GM18502 (cell line): ENCODE measurements at regions not wholly inside any gene's neighbourhood (a gene's known extent, or its start where the extent isn't known, plus 50 kb on each side); places are given as distances from the start of the nearest gene placed in this dataset.

Source experiments
- ATAC-seq: cut with Tn5 transposase; IDR thresholded peaks from one replicate; pipeline ENCODE4 v1.9.1; 2021; ENCODE audit warnings: mild to moderate bottlenecking; ENCODE audit not compliant: unreplicated experiment, poor library complexity

DNA sequence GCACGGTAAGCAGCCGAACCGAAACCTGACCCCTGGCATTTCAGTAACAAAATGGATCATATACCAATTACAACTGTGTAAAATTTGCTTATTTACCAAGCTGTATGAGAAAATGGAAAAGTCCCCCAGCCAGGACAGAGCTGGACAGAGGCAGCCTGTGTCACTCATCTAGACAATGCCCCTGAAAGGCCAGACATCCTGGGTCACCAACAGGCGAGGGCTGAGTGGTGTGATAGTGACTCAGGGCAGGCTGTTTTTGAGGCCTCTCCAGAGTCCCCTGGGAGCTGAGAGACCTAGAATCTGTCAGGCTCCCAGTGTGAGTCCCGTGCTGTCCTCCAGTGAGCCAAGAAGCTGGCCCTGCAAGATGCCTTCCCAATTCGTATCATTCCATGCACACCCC is 680.4 kb downstream of the TBC1D22A start:
- no peak for ATAC-seq

GRCh38 chr22:47439643-47440265 is 677.3 kb downstream of the TBC1D22A start:
- ATAC-seq: no peak

DNA sequence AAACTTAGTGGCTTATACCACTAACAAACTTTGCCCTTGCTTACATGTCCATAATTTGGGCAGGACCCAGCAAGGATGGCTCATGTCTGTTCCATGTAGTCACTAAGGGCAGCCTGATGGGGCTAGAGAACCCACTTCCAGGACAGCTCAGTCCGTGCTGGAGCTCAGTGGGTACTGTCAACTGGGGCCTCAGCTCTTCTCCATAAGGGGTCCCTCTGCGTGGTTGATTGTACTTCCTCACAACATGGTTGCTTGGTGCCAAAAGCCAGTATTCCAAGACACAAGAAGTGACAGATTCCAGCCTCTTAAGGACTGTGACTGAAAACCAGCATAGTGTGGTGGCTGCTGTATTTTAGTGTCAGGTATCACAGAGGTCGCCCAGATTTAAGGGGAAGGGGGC is 675.2 kb downstream of the TBC1D22A start:
- ATAC-seq: no peak

DNA sequence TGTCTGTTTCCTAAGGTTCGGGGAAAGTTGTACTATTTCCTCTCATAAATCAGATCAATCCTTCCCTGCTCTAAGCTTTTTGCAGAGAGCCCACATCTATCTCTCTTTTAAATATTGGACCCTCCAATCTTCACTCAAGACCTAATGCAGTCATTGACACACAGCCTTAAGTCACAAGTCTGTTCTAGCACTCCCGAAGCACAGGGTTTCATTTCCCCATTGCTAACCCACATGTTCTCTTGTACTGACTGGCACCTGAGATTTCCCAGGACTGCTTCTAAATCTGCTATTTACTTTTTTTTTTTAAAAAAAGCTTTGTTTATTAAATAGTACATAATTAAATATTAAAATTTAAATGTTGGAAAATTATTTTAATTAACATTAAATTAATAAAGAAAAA is 674.7 kb downstream of the TBC1D22A start:
- ATAC-seq: no peak

DNA sequence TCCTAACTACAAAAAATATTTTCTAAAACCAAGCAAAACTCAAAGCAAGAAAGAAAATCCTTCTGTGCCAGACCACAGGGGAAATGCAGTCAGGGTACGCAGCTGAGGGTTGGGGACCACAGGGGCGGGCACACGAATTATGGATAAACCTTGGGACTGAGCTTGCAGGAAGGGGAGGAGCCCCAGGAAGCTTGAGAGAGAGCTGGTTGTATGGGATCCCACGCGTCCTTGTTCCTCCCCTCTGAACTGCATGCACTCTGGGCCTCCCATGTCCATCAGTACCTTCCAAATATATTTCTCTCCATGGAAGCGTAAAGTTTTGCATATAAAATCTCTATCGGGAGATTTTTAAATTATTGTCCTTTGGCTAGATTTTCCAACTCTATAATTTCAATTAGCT is 673.4 kb downstream of the TBC1D22A start:
- no peak for ATAC-seq

GRCh38 chr22:47435204-47435487 is 672.7 kb downstream of the TBC1D22A start:
- no peak for ATAC-seq

GRCh38 chr22:47434336-47435203 is 672.1 kb downstream of the TBC1D22A start:
- ATAC-seq: no peak

GRCh38 chr22:47433627-47434026 is 671.2 kb downstream of the TBC1D22A start:
- no peak for ATAC-seq

- no peak for ATAC-seq
These were observed 670.2 kb downstream of the TBC1D22A start for GRCh38 chr22:47432683-47433082.

DNA sequence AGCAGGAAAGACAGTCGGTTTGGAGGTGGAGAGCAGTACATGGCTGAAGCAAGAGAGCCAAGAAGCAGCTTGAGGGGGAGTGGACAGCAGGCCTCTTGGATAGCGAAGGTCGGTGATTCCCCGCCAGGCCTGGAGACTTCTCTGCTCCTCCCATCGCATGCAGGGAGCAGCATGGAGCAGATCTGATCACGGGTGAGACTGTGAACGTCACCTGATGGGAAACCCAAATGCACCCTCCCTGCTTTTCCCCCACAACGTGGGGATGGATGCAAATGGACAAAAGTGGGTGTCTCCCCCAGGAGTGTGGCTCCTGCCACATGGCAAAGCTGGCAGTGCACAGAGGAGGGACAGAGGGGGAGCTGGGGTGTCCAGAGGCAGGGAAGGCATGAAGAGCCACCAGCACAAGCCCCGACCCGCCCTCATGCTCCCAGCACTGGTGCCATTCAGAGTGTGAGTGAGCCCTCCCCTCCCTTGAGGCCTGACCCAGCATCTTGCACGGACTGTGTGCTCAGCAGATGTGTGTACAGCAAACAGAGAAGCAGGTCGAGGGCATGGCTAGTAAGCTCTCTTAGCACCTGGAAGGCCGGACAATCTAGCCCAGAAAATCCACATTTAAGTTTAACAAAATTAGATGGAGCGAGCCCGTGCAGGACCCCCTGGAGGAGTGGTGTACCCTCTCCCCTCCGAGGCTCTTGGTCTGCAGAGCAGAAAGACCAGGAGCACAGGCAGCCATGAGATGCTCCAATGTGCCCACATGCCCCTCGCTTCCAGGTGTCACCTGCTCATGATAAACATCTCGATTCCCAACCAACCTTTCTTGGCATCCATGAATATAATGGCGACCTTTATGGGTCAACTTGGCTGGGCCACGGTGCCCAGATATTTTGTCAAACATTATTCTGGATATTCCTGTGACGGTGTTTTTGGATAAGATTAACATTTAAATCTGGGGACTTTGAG is 661.7 kb downstream of the TBC1D22A start:
- no peak for ATAC-seq

DNA sequence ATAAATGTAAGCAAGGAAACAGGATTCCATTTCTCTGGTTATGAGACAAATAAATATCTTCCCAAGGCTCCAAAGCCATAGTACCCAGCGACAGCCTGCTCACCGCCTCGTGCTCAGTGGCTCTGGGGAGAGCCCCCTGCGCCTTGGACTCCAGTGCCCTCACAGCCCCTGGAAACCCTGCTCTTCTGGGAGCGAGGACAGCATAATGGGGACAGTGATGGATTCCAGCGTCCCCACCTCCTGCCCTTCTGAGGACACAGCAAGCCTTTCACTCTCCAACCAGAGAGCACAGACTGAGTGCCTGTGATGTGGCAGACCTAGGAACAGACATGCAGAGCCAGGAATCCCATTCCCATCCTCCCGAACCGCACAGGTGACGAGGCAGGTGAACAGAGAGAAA is 660.8 kb downstream of the TBC1D22A start:
- no peak for ATAC-seq

DNA sequence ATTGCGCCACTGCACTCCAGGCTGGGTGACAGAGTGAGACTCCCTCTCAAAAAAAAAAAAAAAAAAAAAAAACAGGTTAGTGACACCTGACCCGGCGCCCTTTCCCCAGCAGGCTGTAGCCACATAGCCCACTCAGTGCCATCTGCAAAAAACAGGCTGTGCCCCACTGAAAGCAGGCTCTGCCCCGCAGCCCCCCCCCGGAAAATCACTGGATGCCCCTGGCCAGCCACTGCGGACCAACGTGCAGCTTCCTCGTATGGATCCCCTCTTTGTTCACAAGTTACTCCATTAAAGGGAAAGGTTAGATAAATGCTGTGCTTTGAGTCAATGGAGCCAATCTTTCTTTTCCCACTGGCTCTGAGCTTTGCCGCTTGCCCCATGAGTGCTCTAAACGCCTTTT is 660.3 kb downstream of the TBC1D22A start:
- no peak for ATAC-seq

DNA sequence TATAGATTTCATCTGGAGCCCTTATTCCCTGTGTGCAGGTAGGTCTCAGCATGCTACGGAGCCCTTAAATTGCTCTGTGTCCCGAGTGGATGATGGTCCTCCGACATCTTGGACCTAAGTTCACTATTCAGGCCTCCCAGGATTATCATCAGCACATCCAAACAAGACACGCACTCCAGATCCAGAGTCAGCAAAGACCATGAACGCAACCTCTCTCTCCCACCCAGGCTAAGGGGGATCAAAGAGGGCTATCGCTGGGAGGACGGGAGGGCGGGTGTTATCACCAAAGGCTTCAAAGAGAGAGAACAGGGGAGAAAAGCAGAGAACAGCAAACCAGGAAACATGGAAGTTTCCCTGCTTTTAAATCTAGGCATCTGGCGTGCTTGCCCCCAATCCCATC is 659.4 kb downstream of the TBC1D22A start:
- no peak for ATAC-seq

DNA sequence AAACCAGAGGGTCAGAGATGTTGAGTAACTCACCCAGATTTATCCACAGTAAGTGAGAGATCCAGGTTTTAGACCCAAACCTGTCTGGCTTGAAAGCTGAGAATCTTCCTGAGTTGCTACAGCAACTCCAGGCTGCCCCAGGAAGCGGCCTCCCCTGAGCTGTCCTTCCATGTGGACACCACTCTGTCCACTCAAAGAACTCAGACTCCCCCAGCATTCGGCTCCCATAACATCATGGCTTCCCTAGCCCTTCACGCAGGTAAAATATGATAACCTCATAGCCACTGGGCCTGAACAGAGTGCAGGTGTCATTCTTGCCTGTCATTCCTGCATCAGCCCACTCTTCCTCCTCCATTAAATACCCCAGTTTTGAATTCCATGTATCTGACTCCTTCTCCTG is 657.8 kb downstream of the TBC1D22A start:
- no peak for ATAC-seq

DNA sequence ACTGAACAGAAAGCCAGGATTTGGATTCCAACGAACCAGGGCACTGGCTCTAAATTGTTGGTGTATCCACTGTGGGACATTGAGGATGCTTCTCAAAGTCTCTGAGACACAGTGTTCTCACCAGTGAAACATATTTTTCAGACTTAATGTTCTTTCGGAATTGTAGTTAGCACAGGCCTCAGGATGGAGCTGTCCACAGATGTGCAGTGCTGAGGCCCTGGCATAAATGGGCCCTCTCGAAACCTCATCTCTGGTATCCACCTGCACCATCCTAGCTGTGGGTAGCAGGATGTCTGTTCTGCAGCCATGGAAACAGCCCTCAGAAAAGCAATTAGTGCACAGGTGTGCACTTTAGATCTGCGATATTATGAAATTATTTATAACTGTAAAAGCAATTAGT is 656.8 kb downstream of the TBC1D22A start:
- no peak for ATAC-seq

GRCh38 chr22:47417699-47418098 is 655.2 kb downstream of the TBC1D22A start:
- no peak for ATAC-seq

DNA sequence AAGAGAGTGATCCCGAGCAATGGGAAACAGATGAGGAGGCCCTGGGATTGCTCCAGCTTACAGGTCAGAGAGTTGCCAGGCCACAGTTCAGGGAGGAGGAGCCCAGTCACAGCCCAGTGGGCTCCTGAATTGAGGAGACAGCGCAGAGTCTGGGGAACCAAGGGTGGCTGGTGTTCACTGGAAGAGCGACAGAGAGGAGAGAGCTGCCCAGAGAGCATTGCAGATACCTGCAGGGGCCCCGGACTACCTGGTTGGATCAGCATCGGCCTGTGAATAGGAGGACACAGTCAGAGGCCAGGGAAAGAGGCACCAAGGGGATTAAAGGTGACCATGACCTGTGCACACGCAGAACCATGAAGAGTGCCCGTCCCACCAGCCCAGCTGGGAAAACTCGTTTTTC is 648.6 kb downstream of the TBC1D22A start:
- ATAC-seq: no peak

GRCh38 chr22:47409539-47410275 is 647.3 kb downstream of the TBC1D22A start:
- ATAC-seq: no peak

DNA sequence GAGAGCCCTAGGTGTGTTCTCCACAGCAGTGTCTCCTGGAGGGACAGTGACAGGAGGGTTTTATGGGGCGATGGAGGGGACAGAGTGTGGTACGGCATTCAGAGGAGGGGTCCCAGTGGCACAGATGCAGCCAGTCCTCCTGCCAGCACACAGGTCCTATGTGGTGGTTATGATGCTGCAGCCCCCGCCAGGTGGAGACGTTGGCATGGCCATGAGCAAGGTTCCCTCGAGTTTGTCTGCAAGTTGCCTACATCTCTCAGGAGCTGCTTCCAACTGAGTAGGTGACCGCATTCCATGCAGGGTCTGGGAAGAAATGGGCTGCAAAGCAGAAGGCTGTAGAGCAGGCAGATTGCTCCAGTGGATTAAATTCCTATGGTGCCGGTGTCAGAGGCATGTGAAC is 646.0 kb downstream of the TBC1D22A start:
- no peak for ATAC-seq

- no peak for ATAC-seq
These were observed 645.1 kb downstream of the TBC1D22A start for GRCh38 chr22:47407461-47408025.
